Epithelial cell of esophagus (primary cell): ENCODE measurements at regions not wholly inside any gene's neighbourhood (a gene's known extent, or its start where the extent isn't known, plus 50 kb on each side); places are given as distances from the start of the nearest gene placed in this dataset.

ENCODE experiments used
- DNase-seq: peaks from one replicate; pipeline ENCODE4 v3.0.0; 2010; ENCODE audit warnings: low read depth
- H3K4me3 ChIP-seq: 2 replicates; pipeline ENCODE4 v1.5.1; 2011; ENCODE audit warnings: mild to moderate bottlenecking, low read length, control low read depth
- TF ChIP-seq, protein P1 (sequence below): IDR thresholded peaks from 2 replicates; pipeline ENCODE4 v1.5.1; 2011; ENCODE audit warnings: low read depth, mild to moderate bottlenecking, low read length, control low read depth, inconsistent platforms; ENCODE audit not compliant: insufficient read depth; ENCODE audit errors: missing control alignments

DNA sequence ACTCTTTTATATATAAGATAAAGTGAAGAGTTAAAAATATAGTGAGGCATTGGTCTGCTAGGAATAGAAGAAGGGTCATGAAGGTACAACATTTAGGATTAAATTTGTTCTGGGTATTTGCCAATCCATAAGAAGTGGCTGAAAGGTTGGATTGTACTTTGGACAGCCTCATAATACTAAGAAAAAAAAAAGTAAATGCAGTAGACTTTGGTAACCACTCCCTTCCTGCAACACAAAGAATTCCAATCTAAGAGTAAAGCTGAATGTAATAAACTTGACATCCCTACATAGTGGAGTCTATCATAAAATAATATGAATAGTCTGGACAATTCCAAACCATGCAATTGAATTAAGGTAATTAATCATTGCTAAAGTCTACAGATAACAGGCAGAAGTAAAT is 2294.4 kb downstream of the LRRC4C start:
- TF ChIP-seq, protein P1, sequence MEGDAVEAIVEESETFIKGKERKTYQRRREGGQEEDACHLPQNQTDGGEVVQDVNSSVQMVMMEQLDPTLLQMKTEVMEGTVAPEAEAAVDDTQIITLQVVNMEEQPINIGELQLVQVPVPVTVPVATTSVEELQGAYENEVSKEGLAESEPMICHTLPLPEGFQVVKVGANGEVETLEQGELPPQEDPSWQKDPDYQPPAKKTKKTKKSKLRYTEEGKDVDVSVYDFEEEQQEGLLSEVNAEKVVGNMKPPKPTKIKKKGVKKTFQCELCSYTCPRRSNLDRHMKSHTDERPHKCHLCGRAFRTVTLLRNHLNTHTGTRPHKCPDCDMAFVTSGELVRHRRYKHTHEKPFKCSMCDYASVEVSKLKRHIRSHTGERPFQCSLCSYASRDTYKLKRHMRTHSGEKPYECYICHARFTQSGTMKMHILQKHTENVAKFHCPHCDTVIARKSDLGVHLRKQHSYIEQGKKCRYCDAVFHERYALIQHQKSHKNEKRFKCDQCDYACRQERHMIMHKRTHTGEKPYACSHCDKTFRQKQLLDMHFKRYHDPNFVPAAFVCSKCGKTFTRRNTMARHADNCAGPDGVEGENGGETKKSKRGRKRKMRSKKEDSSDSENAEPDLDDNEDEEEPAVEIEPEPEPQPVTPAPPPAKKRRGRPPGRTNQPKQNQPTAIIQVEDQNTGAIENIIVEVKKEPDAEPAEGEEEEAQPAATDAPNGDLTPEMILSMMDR: no peak
- no peak overlapping the region for H3K4me3 ChIP-seq
- no peak for DNase-seq

GRCh38 chr11:39149214-39149613 is 2310.2 kb downstream of the LRRC4C start:
- DNase-seq: no peak

GRCh38 chr11:39145346-39145745 is 2314.1 kb downstream of the LRRC4C start:
- H3K4me3 ChIP-seq: no peak overlapping the region
- TF ChIP-seq, protein P1: no peak
- no peak for DNase-seq

More at GRCh38 chr11:39149214-39149613, 2310.2 kb downstream of the LRRC4C start:
- H3K4me3 ChIP-seq: no peak overlapping the region
- TF ChIP-seq, protein P1: no peak

GRCh38 chr11:39144351-39145130 is 2314.9 kb downstream of the LRRC4C start:
- H3K4me3 ChIP-seq: no peak overlapping the region
- TF ChIP-seq, protein P1: no peak
- DNase-seq: no peak

- no peak overlapping the region for H3K4me3 ChIP-seq
- TF ChIP-seq, protein P1: no peak
- DNase-seq: no peak
These were observed 2319.9 kb downstream of the LRRC4C start for GRCh38 chr11:39139581-39139980.

DNA sequence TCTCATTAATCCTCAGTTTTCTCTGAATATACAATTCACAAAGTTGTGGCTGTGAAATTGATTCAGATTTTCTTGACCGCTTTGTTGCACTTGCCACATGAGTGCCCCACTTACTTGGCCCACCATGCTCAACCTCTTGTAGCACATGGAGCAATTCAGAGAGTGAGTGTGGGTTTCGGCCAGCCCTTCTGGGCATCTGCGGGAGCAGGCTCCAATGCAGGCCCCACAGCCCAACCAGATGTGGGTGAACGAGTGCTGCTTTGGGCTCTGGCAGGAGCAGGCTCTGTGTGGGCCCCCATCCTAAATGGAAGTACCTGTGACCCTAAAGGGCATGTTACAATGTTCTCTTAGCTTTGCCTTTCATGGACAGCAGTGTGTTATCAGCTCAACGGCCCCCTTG is 2338.6 kb downstream of the LRRC4C start:
- TF ChIP-seq, protein P1: no peak
- no peak for DNase-seq
- no peak overlapping the region for H3K4me3 ChIP-seq

DNA sequence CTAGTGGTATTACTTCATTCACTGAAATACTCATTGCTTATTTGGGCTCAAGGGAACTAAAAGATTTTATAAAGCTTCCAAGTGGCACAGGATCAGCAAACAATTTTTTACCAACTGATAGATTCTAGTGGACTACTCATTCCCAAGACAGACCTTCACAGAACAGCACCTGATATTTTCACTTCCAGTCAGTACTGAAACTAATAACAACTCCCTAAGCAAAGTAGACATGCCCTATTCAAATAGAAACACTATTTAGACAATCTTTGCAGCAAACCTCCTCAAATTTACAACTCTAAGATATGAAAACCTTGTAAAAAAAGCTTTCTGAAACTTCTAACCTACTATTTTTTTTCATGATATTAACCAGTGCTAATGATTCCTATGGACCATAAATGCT is 2345.8 kb downstream of the LRRC4C start:
- no peak for DNase-seq
- TF ChIP-seq, protein P1: no peak
- H3K4me3 ChIP-seq: no peak overlapping the region
